ENCODE measurements at regions not wholly inside any gene's neighbourhood (a gene's known extent, or its start where the extent isn't known, plus 50 kb on each side); places are given as distances from the start of the nearest gene placed in this dataset.

GRCh38 chr2:146850746-146851145 lies 994.1 kb upstream of the ACVR2A start:
- H3K4me1 ChIP-seq (ENCODE audit: control insufficient read depth in 1 of 2, insufficient read depth in 2 of 2, low read length in 2 of 2): no peaks in the 10 kb centered on the region
- no peak overlapping the region for H3K27ac ChIP-seq (ENCODE audit: low read depth in 1 of 2, low read length in 2 of 2)
- intact Hi-C loops (cut with DNase I): no loop called here
- DNase-seq (no peak), ATAC-seq (ENCODE audit: low FRiP score) (no peak)
- H3K9me3 ChIP-seq (ENCODE audit: control insufficient read depth, low read length): no peaks in the 10 kb centered on the region
- H3K36me3 ChIP-seq (ENCODE audit: control insufficient read depth in 1 of 2, insufficient read depth in 2 of 2, low read length in 1 of 2): no peaks in the 10 kb centered on the region
- H3K27me3 ChIP-seq (ENCODE audit: control insufficient read depth in 1 of 2, insufficient read depth in 2 of 2, low read length in 1 of 2): no peaks in the 10 kb centered on the region
- WGBS, 2 donors: 89 to 92% methylated on average over 3 of the region's 3 CpGs
- no peak overlapping the region for H3K4me3 ChIP-seq (ENCODE audit: low read length in 2 of 2)

- H3K4me3 ChIP-seq (ENCODE audit: low read length in 2 of 2): no peak overlapping the region
- DNase-seq: no peak
- ATAC-seq (ENCODE audit: low FRiP score): no peak
- no peaks in the 10 kb centered on the region for H3K27me3 ChIP-seq (ENCODE audit: control insufficient read depth in 1 of 2, insufficient read depth in 2 of 2, low read length in 1 of 2)
- intact Hi-C loops (cut with DNase I): no loop called here
- H3K27ac ChIP-seq (ENCODE audit: low read depth in 1 of 2, low read length in 2 of 2): no peak overlapping the region
- H3K36me3 ChIP-seq (ENCODE audit: control insufficient read depth in 1 of 2, insufficient read depth in 2 of 2, low read length in 1 of 2): no peaks in the 10 kb centered on the region
- no peaks in the 10 kb centered on the region for H3K4me1 ChIP-seq (ENCODE audit: control insufficient read depth in 1 of 2, insufficient read depth in 2 of 2, low read length in 2 of 2)
- no peaks in the 10 kb centered on the region for H3K9me3 ChIP-seq (ENCODE audit: control insufficient read depth, low read length)
Measured at GRCh38 chr2:146847846-146848245, 997.0 kb upstream of the ACVR2A start.

- no peak for ATAC-seq (ENCODE audit: low FRiP score)
- 49 to 60% methylated on average over 6 of the region's 6 CpGs for WGBS, 2 donors
Measured at GRCh38 chr2:146844226-146844990, 1000.4 kb upstream of the ACVR2A start.

GRCh38 chr2:146837857-146838256 lies 1007.0 kb upstream of the ACVR2A start:
- Histone ChIP-seq H3K4me3 (ENCODE audit: low read length in 2 of 2) (no peak overlapping the region), H3K9me3 (ENCODE audit: control insufficient read depth, low read length) (peaks cover 3% of the 10 kb centered on the region), H3K27ac (ENCODE audit: low read depth in 1 of 2, low read length in 2 of 2) (no peak overlapping the region), H3K4me1 (ENCODE audit: control insufficient read depth in 1 of 2, insufficient read depth in 2 of 2, low read length in 2 of 2) (no peaks in the 10 kb centered on the region), H3K36me3 (ENCODE audit: control insufficient read depth in 1 of 2, insufficient read depth in 2 of 2, low read length in 1 of 2) (no peaks in the 10 kb centered on the region), H3K27me3 (ENCODE audit: control insufficient read depth in 1 of 2, insufficient read depth in 2 of 2, low read length in 1 of 2) (no peaks in the 10 kb centered on the region)
- DNase-seq (no peak), ATAC-seq (ENCODE audit: low FRiP score) (no peak)
- intact Hi-C loops (cut with DNase I): no loop called here

More at GRCh38 chr2:146844226-146844990, 1000.4 kb upstream of the ACVR2A start:
- Histone ChIP-seq H3K36me3 (ENCODE audit: control insufficient read depth in 1 of 2, insufficient read depth in 2 of 2, low read length in 1 of 2) (no peaks in the 10 kb centered on the region), H3K27ac (ENCODE audit: low read depth in 1 of 2, low read length in 2 of 2) (no peak overlapping the region), H3K4me1 (ENCODE audit: control insufficient read depth in 1 of 2, insufficient read depth in 2 of 2, low read length in 2 of 2) (no peaks in the 10 kb centered on the region), H3K9me3 (ENCODE audit: control insufficient read depth, low read length) (peaks cover 1% of the 10 kb centered on the region), H3K27me3 (ENCODE audit: control insufficient read depth in 1 of 2, insufficient read depth in 2 of 2, low read length in 1 of 2) (no peaks in the 10 kb centered on the region), H3K4me3 (ENCODE audit: low read length in 2 of 2) (no peak overlapping the region)
- intact Hi-C loops (cut with DNase I): no loop called here
- DNase-seq: no peak

DNA sequence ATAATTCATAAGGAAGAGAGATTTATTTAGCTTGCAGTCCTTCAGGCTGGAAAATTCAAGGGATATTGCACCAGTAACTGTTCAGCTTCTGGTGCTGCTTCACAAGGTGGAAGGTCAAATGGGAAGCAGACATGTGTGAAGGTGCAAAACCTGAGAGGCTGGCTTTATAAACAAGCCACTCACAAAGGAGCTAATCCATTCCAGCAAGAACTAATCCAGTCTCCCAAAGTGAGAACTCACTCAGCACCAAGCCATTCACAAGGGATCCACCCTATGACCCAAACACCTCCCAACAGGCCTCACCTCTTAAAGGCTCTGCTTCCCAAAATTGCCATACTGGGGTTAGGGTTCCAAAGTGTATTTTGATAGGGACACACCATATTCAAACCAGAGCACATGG lies 1018.4 kb upstream of the ACVR2A start:
- Histone ChIP-seq H3K27me3 (ENCODE audit: control insufficient read depth in 1 of 2, insufficient read depth in 2 of 2, low read length in 1 of 2) (peaks cover 0 to 2% of the 10 kb centered on the region in 2 donors), H3K27ac (ENCODE audit: low read depth in 1 of 2, low read length in 2 of 2) (no peak overlapping the region), H3K9me3 (ENCODE audit: control insufficient read depth, low read length) (no peaks in the 10 kb centered on the region), H3K36me3 (ENCODE audit: control insufficient read depth in 1 of 2, insufficient read depth in 2 of 2, low read length in 1 of 2) (no peaks in the 10 kb centered on the region), H3K4me3 (ENCODE audit: low read length in 2 of 2) (no peak overlapping the region), H3K4me1 (ENCODE audit: control insufficient read depth in 1 of 2, insufficient read depth in 2 of 2, low read length in 2 of 2) (no peaks in the 10 kb centered on the region)
- intact Hi-C loops (cut with DNase I): no loop called here
- DNase-seq (no peak), ATAC-seq (ENCODE audit: low FRiP score) (no peak)

DNA sequence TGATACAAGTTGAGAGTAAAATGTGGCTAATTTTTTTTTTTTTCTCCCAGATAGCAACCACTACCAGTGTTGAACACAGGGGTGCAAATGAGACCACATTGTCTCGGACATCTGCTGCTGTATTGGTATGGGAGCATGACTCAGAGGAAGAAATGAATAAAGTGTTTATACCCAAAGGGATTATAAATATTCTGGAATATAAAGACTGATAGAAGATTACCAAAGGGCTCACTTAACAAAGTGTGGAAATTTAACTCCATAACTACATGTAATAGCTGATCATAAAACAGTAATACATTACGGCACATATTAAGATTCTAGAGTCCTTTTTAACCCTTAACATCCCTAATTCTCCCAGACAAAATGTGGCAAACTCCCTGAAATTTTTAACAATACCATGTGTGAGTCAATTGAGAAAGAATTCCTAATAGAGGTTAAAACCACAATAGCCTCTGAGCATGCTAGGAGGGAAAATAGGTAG lies 1023.0 kb upstream of the ACVR2A start:
- intact Hi-C loops (cut with DNase I): no loop called here
- H3K4me3 ChIP-seq (ENCODE audit: low read length in 2 of 2): no peak overlapping the region
- H3K4me1 ChIP-seq (ENCODE audit: control insufficient read depth in 1 of 2, insufficient read depth in 2 of 2, low read length in 2 of 2): no peaks in the 10 kb centered on the region
- peaks cover 0 to 2% of the 10 kb centered on the region in 2 donors for H3K27me3 ChIP-seq (ENCODE audit: control insufficient read depth in 1 of 2, insufficient read depth in 2 of 2, low read length in 1 of 2)
- DNase-seq (no peak), ATAC-seq (ENCODE audit: low FRiP score) (no peak)
- 18 to 39% methylated on average over 2 of the region's 2 CpGs for WGBS, 2 donors
- H3K9me3 ChIP-seq (ENCODE audit: control insufficient read depth, low read length): no peaks in the 10 kb centered on the region
- H3K27ac ChIP-seq (ENCODE audit: low read depth in 1 of 2, low read length in 2 of 2): no peak overlapping the region
- H3K36me3 ChIP-seq (ENCODE audit: control insufficient read depth in 1 of 2, insufficient read depth in 2 of 2, low read length in 1 of 2): no peaks in the 10 kb centered on the region

DNA sequence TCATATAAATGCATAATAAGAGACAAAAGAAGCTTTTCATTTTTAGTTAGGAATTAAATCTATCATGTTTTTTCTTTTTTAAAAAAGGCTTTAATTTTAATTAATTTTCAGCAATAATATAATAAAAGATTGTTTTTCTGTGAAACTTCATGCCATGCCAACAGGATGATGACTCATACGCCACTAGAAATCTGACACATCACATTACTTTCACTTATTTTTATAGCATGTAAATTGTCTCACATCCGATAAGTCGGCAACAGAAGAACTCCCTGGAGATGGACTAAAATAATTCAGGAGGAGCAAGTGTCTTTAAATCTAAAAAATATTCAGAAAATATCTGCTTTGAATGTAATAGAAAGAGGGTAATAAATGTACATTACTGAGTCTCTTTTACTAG lies 1024.2 kb upstream of the ACVR2A start:
- intact Hi-C loops (cut with DNase I): no loop called here
- H3K27me3 ChIP-seq (ENCODE audit: control insufficient read depth in 1 of 2, insufficient read depth in 2 of 2, low read length in 1 of 2): peaks cover 0 to 2% of the 10 kb centered on the region in 2 donors
- DNase-seq (no peak), ATAC-seq (ENCODE audit: low FRiP score) (no peak)
- no peaks in the 10 kb centered on the region for H3K9me3 ChIP-seq (ENCODE audit: control insufficient read depth, low read length)
- no peak overlapping the region for H3K4me3 ChIP-seq (ENCODE audit: low read length in 2 of 2)
- H3K27ac ChIP-seq (ENCODE audit: low read depth in 1 of 2, low read length in 2 of 2): no peak overlapping the region
- no peaks in the 10 kb centered on the region for H3K4me1 ChIP-seq (ENCODE audit: control insufficient read depth in 1 of 2, insufficient read depth in 2 of 2, low read length in 2 of 2)
- H3K36me3 ChIP-seq (ENCODE audit: control insufficient read depth in 1 of 2, insufficient read depth in 2 of 2, low read length in 1 of 2): no peaks in the 10 kb centered on the region
- WGBS, 2 donors: 31 to 40% methylated on average over 3 of the region's 3 CpGs

- intact Hi-C loops (cut with DNase I): no loop called here
- no peaks in the 10 kb centered on the region for H3K36me3 ChIP-seq (ENCODE audit: control insufficient read depth in 1 of 2, insufficient read depth in 2 of 2, low read length in 1 of 2)
- H3K27ac ChIP-seq (ENCODE audit: low read depth in 1 of 2, low read length in 2 of 2): no peak overlapping the region
- no peaks in the 10 kb centered on the region for H3K4me1 ChIP-seq (ENCODE audit: control insufficient read depth in 1 of 2, insufficient read depth in 2 of 2, low read length in 2 of 2)
- H3K4me3 ChIP-seq (ENCODE audit: low read length in 2 of 2): no peak overlapping the region
- H3K27me3 ChIP-seq (ENCODE audit: control insufficient read depth in 1 of 2, insufficient read depth in 2 of 2, low read length in 1 of 2): no peaks in the 10 kb centered on the region
- H3K9me3 ChIP-seq (ENCODE audit: control insufficient read depth, low read length): no peaks in the 10 kb centered on the region
- ATAC-seq (ENCODE audit: low FRiP score): no peak
- WGBS, 2 donors: 74 to 90% methylated on average over 1 of the region's 1 CpG
- no peak for DNase-seq
Measured at GRCh38 chr2:146818122-146818521, 1026.7 kb upstream of the ACVR2A start.

GRCh38 chr2:146817613-146818012 lies 1027.2 kb upstream of the ACVR2A start:
- DNase-seq (no peak), ATAC-seq (ENCODE audit: low FRiP score) (no peak)
- no peaks in the 10 kb centered on the region for H3K36me3 ChIP-seq (ENCODE audit: control insufficient read depth in 1 of 2, insufficient read depth in 2 of 2, low read length in 1 of 2)
- H3K4me3 ChIP-seq (ENCODE audit: low read length in 2 of 2): no peak overlapping the region
- no peaks in the 10 kb centered on the region for H3K9me3 ChIP-seq (ENCODE audit: control insufficient read depth, low read length)
- no peak overlapping the region for H3K27ac ChIP-seq (ENCODE audit: low read depth in 1 of 2, low read length in 2 of 2)
- no peaks in the 10 kb centered on the region for H3K4me1 ChIP-seq (ENCODE audit: control insufficient read depth in 1 of 2, insufficient read depth in 2 of 2, low read length in 2 of 2)
- no peaks in the 10 kb centered on the region for H3K27me3 ChIP-seq (ENCODE audit: control insufficient read depth in 1 of 2, insufficient read depth in 2 of 2, low read length in 1 of 2)
- 71 to 77% methylated on average over 1 of the region's 1 CpG for whole genome bisulfite sequencing, 2 donors
- intact Hi-C loops (cut with DNase I): no loop called here
